ENCODE measurements at regions not wholly inside any gene's neighbourhood (a gene's known extent, or its start where the extent isn't known, plus 50 kb on each side); places are given as distances from the start of the nearest gene placed in this dataset.

GRCh38 chr5:125750861-125751186 is 672.4 kb upstream of the GRAMD2B start:
- no peak for TF ChIP-seq EP300 (IDR thresholded peaks at IDR 0.05)
- no peak for TF ChIP-seq CTCF (IDR thresholded peaks at IDR 0.05)
- no peak for TF ChIP-seq POLR2A (IDR thresholded peaks at IDR 0.05)
- no peak for TF ChIP-seq POLR2AphosphoS5 (IDR thresholded peaks at IDR 0.05)

Data from sigmoid colon (tissue), 4 donors.